WTC11 (cell line): ENCODE measurements at regions not wholly inside any gene's neighbourhood (a gene's known extent, or its start where the extent isn't known, plus 50 kb on each side); places are given as distances from the start of the nearest gene placed in this dataset.

Experiments used
- ATAC-seq: fragments of 200-7000 bp; cut with Tn5 transposase; 2 replicates; pipeline ENCODE4 v1.10.0; 2021; ENCODE audit warnings: mild to moderate bottlenecking, moderate library complexity
- CTCF ChIA-PET: fragments of 300-600 bp; sonication (Branson Sonifier 250); formaldehyde crosslinking; loops from one replicate; lab custom pipeline; 2021; ENCODE audit warnings: antibody characterized with exemption; lab: Charles Lee
- POLR2A ChIA-PET: fragments of 350-600 bp; sonication (Branson Sonifier 250); formaldehyde crosslinking; loops from one replicate; lab custom pipeline; 2021; ENCODE audit warnings: antibody characterized with exemption; lab: Charles Lee
- DNase-seq: peaks from one replicate; pipeline ENCODE4 v3.0.0; 2021; ENCODE audit warnings: low spot score
- H3K27ac Mint-ChIP-seq: 2 replicates; pipeline ENCODE4 v1.8.0; 2021; ENCODE audit warnings: mixed read lengths
- H3K27me3 Mint-ChIP-seq: 2 replicates; pipeline ENCODE4 v1.8.0; 2021; ENCODE audit warnings: low read depth, mild to moderate bottlenecking, moderate library complexity, mixed read lengths
- H3K36me3 Mint-ChIP-seq: 2 replicates; pipeline ENCODE4 v1.8.0; 2021; ENCODE audit warnings: mixed read lengths
- H3K4me1 Mint-ChIP-seq: 2 replicates; pipeline ENCODE4 v1.8.0; 2022; ENCODE audit warnings: mixed read lengths
- H3K4me3 Mint-ChIP-seq: 2 replicates; pipeline ENCODE4 v1.8.0; 2021; ENCODE audit warnings: mild to moderate bottlenecking, moderate library complexity, mixed read lengths
- H3K9me3 Mint-ChIP-seq: 2 replicates; pipeline ENCODE4 v1.8.0; 2021; ENCODE audit warnings: mixed read lengths
- AFF4 ChIP-seq: sonication (generic); formaldehyde crosslinking; IDR thresholded peaks from 2 replicates; pipeline ENCODE4 v1.8.1; 2023; ENCODE audit warnings: mild to moderate bottlenecking, missing genetic modification reagents, borderline replicate concordance
- ATF3 ChIP-seq: sonication (generic); formaldehyde crosslinking; conservative IDR thresholded peaks from 2 replicates; pipeline ENCODE4 v1.8.1; 2022; ENCODE audit warnings: mild to moderate bottlenecking, missing genetic modification reagents
- CBFB ChIP-seq: sonication (generic); formaldehyde crosslinking; IDR thresholded peaks from 2 replicates; pipeline ENCODE4 v1.8.1; 2022; ENCODE audit warnings: mild to moderate bottlenecking, low read depth, missing genetic modification reagents
- ETV6 ChIP-seq: sonication (generic); formaldehyde crosslinking; IDR thresholded peaks from 2 replicates; pipeline ENCODE4 v1.8.1; 2022; ENCODE audit warnings: mild to moderate bottlenecking, missing genetic modification reagents
- FOXJ3 ChIP-seq: sonication (generic); formaldehyde crosslinking; IDR thresholded peaks from 2 replicates; pipeline ENCODE4 v1.9.0; 2021; ENCODE audit warnings: missing genetic modification reagents, mild to moderate bottlenecking, borderline replicate concordance
- FOXK1 ChIP-seq: sonication (generic); formaldehyde crosslinking; IDR thresholded peaks from 2 replicates; pipeline ENCODE4 v1.8.0; 2022; ENCODE audit warnings: mild to moderate bottlenecking, moderate library complexity, missing genetic modification reagents
- IRF2 ChIP-seq: sonication (generic); formaldehyde crosslinking; IDR thresholded peaks from 2 replicates; pipeline ENCODE4 v1.8.0; 2022; ENCODE audit warnings: low read depth, missing genetic modification reagents, borderline replicate concordance
- MYBL2 ChIP-seq: sonication (generic); formaldehyde crosslinking; IDR thresholded peaks from 2 replicates; pipeline ENCODE4 v1.8.1; 2023; ENCODE audit warnings: mild to moderate bottlenecking, moderate library complexity, missing genetic modification reagents
- RELA ChIP-seq: sonication (generic); formaldehyde crosslinking; IDR thresholded peaks from 2 replicates; pipeline ENCODE4 v1.8.1; 2022; ENCODE audit warnings: missing genetic modification reagents, mild to moderate bottlenecking, borderline replicate concordance
- USF2 ChIP-seq: sonication (generic); formaldehyde crosslinking; IDR thresholded peaks from 2 replicates; pipeline ENCODE4 v1.8.1; 2023; ENCODE audit warnings: mild to moderate bottlenecking, missing genetic modification reagents, moderate library complexity
- ZBTB21 ChIP-seq: sonication (generic); formaldehyde crosslinking; IDR thresholded peaks from 2 replicates; pipeline ENCODE4 v1.8.1; 2023; ENCODE audit warnings: mild to moderate bottlenecking, missing genetic modification reagents, borderline replicate concordance
- ZNF263 ChIP-seq: sonication (generic); formaldehyde crosslinking; IDR thresholded peaks from 2 replicates; pipeline ENCODE4 v1.8.1; 2022; ENCODE audit warnings: low read depth, mild to moderate bottlenecking, moderate library complexity, missing genetic modification reagents
- ZNF281 ChIP-seq: sonication (generic); formaldehyde crosslinking; IDR thresholded peaks from 2 replicates; pipeline ENCODE4 v1.8.0; 2023; ENCODE audit warnings: mild to moderate bottlenecking, missing genetic modification reagents
- ZNF423 ChIP-seq: fragments of 250-450 bp; sonication (Bioruptor Pico); IDR thresholded peaks from 2 replicates; pipeline ENCODE4 v2.1.2; 2022; ENCODE audit warnings: mild to moderate bottlenecking, moderate library complexity
- ZNF425 ChIP-seq: fragments of 250-450 bp; sonication (Bioruptor Pico); conservative IDR thresholded peaks from 2 replicates; pipeline ENCODE4 v1.9.0; 2021; ENCODE audit warnings: mild to moderate bottlenecking
- ZNF512 ChIP-seq: sonication (generic); formaldehyde crosslinking; IDR thresholded peaks from 2 replicates; pipeline ENCODE4 v1.8.1; 2022; ENCODE audit warnings: missing genetic modification reagents, borderline replicate concordance
- ZNF671 ChIP-seq: fragments of 250-450 bp; sonication (Bioruptor Pico); IDR thresholded peaks from 2 replicates; pipeline ENCODE4 v1.8.0; 2021; ENCODE audit warnings: mild to moderate bottlenecking

- no peak for ATAC-seq
- H3K4me1 Mint-ChIP-seq = peaks cover 23% of the 10 kb centered on the region
- ChIA-PET POLR2A (no interaction called here), CTCF (interaction anchor here (1.3 to 1.5 kb wide), 5 partner anchors 16 to 166 kb away, joined by 3 to 5 read pairs (median 4); no protein-coding TSS in a partner anchor)
- H3K27me3 Mint-ChIP-seq = no peaks in the 10 kb centered on the region
- H3K27ac Mint-ChIP-seq = no peak overlapping the region
- no peaks in the 10 kb centered on the region for H3K36me3 Mint-ChIP-seq
- DNase-seq = no peak
- no peak for TF ChIP-seq CBFB
- TF ChIP-seq AFF4 = no peak
- no peak for TF ChIP-seq ATF3 (CRISPR knock-in tag)
- no peak for TF ChIP-seq ZNF671 (CRISPR knock-in tag)
- TF ChIP-seq FOXK1 = no peak
- no peak for TF ChIP-seq ZNF281 (CRISPR knock-in tag)
- no peak for TF ChIP-seq ZNF512 (CRISPR knock-in tag)
- TF ChIP-seq ZNF423 = no peak
- no peak overlapping the region for H3K4me3 Mint-ChIP-seq
- no peaks in the 10 kb centered on the region for H3K9me3 Mint-ChIP-seq
Observed at GRCh38 chr3:13257666-13258065, 162.5 kb downstream of the NUP210 start.

GRCh38 chr3:13256845-13257244, 163.3 kb downstream of the NUP210 start:
- CTCF ChIA-PET = interaction anchor here (1.3 to 1.5 kb wide), 5 partner anchors 15 to 165 kb away, joined by 3 to 5 read pairs (median 4); no protein-coding TSS in a partner anchor
- Mint-ChIP-seq H3K27me3 (no peaks in the 10 kb centered on the region), H3K9me3 (no peaks in the 10 kb centered on the region), H3K27ac (peak overlapping the region; percentile 54; the same call in 1 of the 2 replicates), H3K4me1 (peaks cover 15% of the 10 kb centered on the region), H3K36me3 (no peaks in the 10 kb centered on the region), H3K4me3 (no peak overlapping the region)
- POLR2A ChIA-PET = no interaction called here
- DNase-seq = no peak
- ATAC-seq = no peak
- no peak for TF ChIP-seq ETV6 (CRISPR knock-in tag)
- TF ChIP-seq IRF2 (CRISPR knock-in tag) = no peak
- TF ChIP-seq ZNF512 (CRISPR knock-in tag) = no peak
- no peak for TF ChIP-seq ZNF425 (CRISPR knock-in tag)
- no peak for TF ChIP-seq ZNF281 (CRISPR knock-in tag)
- no peak for TF ChIP-seq USF2
- no peak for TF ChIP-seq ZNF263 (CRISPR knock-in tag)
- no peak for TF ChIP-seq CBFB
- no peak for TF ChIP-seq FOXJ3 (CRISPR knock-in tag)
- no peak for TF ChIP-seq RELA
- no peak for TF ChIP-seq ZBTB21 (CRISPR knock-in tag)
- no peak for TF ChIP-seq ATF3 (CRISPR knock-in tag)
- no peak for TF ChIP-seq MYBL2 (CRISPR knock-in tag)
